GM13976 (cell line): ENCODE measurements at regions not wholly inside any gene's neighbourhood (a gene's known extent, or its start where the extent isn't known, plus 50 kb on each side); places are given as distances from the start of the nearest gene placed in this dataset.

Experiments used
- DNase-seq: peaks from one replicate; pipeline ENCODE4 v3.0.0; 2012; ENCODE audit warnings: low spot score
- in situ Hi-C: fragments of 300-500 bp; cut with MboI; formaldehyde crosslinking; loops from one replicate; pipeline ENCODE4 v1.12.0; 2022; ENCODE audit warnings: low sequenced_read_pairs, mixed read lengths, inconsistent platforms; ENCODE audit not compliant: unreplicated experiment
- TF ChIP-seq, protein P1 (sequence below): IDR thresholded peaks from 2 replicates; pipeline ENCODE4 v1.5.1; 2012; ENCODE audit warnings: borderline replicate concordance, mild to moderate bottlenecking; ENCODE audit not compliant: insufficient read depth; ENCODE audit errors: extremely low read depth, missing control alignments, control extremely low read depth

GRCh38 chr5:142479854-142480519, 155.2 kb upstream of the SPRY4 start:
- in situ Hi-C loops: no loop called here
- DNase-seq: no peak
- TF ChIP-seq, protein P1, sequence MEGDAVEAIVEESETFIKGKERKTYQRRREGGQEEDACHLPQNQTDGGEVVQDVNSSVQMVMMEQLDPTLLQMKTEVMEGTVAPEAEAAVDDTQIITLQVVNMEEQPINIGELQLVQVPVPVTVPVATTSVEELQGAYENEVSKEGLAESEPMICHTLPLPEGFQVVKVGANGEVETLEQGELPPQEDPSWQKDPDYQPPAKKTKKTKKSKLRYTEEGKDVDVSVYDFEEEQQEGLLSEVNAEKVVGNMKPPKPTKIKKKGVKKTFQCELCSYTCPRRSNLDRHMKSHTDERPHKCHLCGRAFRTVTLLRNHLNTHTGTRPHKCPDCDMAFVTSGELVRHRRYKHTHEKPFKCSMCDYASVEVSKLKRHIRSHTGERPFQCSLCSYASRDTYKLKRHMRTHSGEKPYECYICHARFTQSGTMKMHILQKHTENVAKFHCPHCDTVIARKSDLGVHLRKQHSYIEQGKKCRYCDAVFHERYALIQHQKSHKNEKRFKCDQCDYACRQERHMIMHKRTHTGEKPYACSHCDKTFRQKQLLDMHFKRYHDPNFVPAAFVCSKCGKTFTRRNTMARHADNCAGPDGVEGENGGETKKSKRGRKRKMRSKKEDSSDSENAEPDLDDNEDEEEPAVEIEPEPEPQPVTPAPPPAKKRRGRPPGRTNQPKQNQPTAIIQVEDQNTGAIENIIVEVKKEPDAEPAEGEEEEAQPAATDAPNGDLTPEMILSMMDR: no peak

DNA sequence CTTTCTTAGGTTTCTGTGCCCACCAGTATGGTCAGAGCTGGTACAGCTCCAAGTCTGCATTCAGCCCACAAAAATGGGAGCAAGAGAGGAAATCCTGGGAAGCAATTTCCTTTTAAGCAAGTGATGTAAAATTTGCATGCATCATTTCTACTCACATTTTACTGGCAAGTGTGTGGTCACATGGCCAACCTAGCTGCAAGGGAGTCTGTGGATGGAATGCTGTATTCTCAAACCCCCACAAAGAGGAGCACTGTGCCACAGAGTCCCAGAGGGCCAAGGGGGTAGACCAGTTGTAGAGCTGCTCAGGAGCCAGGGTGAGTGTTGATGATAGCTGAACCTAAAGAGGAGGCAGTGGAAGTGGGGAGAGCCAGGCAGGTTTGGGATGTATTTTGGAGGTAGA, 154.3 kb upstream of the SPRY4 start:
- TF ChIP-seq, protein P1: no peak
- in situ Hi-C loops: no loop called here
- DNase-seq: no peak

DNA sequence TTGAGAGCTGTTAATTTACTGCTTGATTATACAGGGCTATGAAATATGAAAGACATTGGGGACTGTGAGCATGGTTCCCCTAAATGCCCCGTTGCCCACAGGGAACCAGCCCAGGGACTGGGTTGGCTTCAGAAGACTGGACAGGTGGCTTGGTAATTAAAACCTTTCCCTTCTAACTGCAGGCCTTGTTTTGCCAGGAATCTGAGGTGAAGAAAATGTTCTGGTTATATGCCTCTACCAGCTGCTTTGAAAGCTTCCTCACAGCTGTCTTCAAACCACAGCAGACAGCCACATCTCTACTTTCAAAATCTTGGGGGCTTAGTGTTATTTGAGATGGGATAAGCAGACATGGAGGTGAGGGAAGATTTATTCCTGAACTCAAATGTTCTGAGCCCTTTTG, 153.3 kb upstream of the SPRY4 start:
- DNase-seq: no peak
- TF ChIP-seq, protein P1: no peak
- in situ Hi-C loops: no loop called here

DNA sequence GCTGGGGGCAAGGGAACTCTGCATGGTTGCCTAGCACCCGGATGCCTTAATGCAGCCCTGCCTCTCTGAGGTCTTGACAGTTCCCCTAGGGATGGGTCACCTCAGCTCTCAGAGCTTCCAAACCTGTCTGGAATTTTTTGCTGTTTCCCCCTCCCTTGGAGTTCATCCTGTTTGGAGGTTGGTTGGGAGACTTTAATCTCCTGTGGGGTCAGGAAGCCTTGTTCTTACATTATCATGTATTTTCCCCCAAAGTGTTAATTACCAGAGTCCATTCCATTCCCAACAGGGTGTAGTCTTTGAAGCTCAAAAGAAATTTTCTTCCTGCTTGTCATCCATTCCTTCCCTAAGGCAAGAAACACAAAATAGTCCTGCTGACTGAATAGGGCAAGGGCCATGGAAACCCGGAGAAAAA, 150.3 kb upstream of the SPRY4 start:
- TF ChIP-seq, protein P1: no peak
- in situ Hi-C loops: no loop called here
- no peak for DNase-seq

DNA sequence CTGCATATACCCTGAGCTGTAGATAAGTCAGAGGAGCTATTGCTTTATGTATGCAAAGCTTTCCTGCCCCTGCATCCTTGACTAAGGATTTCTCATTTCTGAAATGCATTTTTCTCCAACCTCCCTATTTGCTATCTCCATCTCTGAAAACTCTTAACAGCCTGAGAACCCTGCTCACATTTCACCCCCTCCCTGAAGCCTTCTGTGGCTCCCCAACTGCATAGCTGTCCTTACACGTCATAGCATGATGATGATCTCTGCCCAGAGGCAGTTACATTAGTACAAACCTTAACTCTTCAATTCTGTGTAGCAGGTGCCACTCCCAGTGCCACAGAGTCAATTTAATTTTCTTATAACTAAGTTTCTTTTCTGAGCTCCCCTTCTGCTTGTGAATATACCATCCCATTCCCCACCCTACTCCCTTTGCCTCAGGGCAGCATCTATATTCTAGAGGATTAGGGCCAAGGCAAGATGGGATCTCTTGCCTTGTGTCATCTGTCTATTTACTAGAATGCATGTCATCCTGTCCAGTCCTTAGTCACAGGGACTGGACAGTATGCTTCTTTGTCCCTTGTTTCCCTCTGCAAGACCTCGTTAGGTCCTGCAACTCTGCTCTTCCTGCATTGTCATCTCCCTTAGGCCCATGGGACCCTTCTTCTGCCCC, 149.7 kb upstream of the SPRY4 start:
- no peak for DNase-seq
- in situ Hi-C loops: no loop called here
- TF ChIP-seq, protein P1: no peak

GRCh38 chr5:142473038-142473437, 148.2 kb upstream of the SPRY4 start:
- in situ Hi-C loops: no loop called here
- no peak for DNase-seq
- TF ChIP-seq, protein P1: no peak
